OCI-LY1 (cell line): ENCODE measurements at regions not wholly inside any gene's neighbourhood (a gene's known extent, or its start where the extent isn't known, plus 50 kb on each side); places are given as distances from the start of the nearest gene placed in this dataset.

Source experiments
- EZH2 ChIP-seq: fragments of 200-600 bp; sonication (generic), shearing (Covaris generic); IDR thresholded peaks from 2 replicates; pipeline ENCODE4 v1.8.0; 2017; ENCODE audit warnings: borderline replicate concordance, mixed run types, mild to moderate bottlenecking, antibody characterized with exemption, low read length, moderate library complexity, mixed read lengths
- TF ChIP-seq, protein P1 (sequence below): fragments of 200-600 bp; sonication (generic), shearing (Covaris generic); IDR thresholded peaks from 2 replicates; pipeline ENCODE4 v1.5.1; 2017; ENCODE audit warnings: mild to moderate bottlenecking, antibody characterized with exemption, low read length, moderate library complexity, mixed read lengths

DNA sequence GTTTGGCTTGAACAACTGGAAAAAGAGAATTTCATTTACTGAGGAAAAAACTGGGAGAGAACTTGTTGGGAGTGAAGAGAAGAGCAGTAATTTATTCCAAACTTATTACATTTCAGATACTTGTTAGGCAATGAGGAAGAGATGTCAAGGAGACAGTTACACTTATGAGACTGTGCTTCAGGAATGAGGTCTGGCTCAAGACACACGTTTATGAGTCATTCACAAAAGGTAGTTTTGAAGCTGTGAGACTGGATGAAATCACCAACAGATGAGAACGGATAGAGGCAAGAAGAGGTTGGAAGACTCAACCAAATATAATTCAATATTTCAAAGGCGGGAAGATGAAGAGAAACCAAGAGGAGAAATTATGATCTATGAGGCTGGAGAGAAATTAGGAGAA lies 70.6 kb upstream of the DEFB112 start:
- TF ChIP-seq, protein P1, sequence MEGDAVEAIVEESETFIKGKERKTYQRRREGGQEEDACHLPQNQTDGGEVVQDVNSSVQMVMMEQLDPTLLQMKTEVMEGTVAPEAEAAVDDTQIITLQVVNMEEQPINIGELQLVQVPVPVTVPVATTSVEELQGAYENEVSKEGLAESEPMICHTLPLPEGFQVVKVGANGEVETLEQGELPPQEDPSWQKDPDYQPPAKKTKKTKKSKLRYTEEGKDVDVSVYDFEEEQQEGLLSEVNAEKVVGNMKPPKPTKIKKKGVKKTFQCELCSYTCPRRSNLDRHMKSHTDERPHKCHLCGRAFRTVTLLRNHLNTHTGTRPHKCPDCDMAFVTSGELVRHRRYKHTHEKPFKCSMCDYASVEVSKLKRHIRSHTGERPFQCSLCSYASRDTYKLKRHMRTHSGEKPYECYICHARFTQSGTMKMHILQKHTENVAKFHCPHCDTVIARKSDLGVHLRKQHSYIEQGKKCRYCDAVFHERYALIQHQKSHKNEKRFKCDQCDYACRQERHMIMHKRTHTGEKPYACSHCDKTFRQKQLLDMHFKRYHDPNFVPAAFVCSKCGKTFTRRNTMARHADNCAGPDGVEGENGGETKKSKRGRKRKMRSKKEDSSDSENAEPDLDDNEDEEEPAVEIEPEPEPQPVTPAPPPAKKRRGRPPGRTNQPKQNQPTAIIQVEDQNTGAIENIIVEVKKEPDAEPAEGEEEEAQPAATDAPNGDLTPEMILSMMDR, result no peak
- no peak for TF ChIP-seq EZH2
